Nephron progenitor cell (in vitro differentiated cells): ENCODE measurements at regions not wholly inside any gene's neighbourhood (a gene's known extent, or its start where the extent isn't known, plus 50 kb on each side); places are given as distances from the start of the nearest gene placed in this dataset.

Source experiments
- DNase-seq: peaks from one replicate; pipeline ENCODE4 v3.0.0; 2021
- H3K27ac Mint-ChIP-seq: 2 replicates; pipeline ENCODE4 v1.8.0; 2021; ENCODE audit warnings: mild to moderate bottlenecking, moderate library complexity, mixed read lengths
- H3K27me3 Mint-ChIP-seq: 2 replicates; pipeline ENCODE4 v1.8.0; 2021; ENCODE audit warnings: mild to moderate bottlenecking, low read depth, mixed read lengths; ENCODE audit not compliant: poor library complexity
- H3K36me3 Mint-ChIP-seq: 2 replicates; pipeline ENCODE4 v1.8.0; 2021; ENCODE audit warnings: low read depth, mixed read lengths
- H3K4me1 Mint-ChIP-seq: 2 replicates; pipeline ENCODE4 v1.8.0; 2021; ENCODE audit warnings: mixed read lengths
- H3K4me3 Mint-ChIP-seq: 2 replicates; pipeline ENCODE4 v1.8.0; 2021; ENCODE audit warnings: mild to moderate bottlenecking, moderate library complexity, mixed read lengths
- H3K9me3 Mint-ChIP-seq: 2 replicates; pipeline ENCODE4 v1.8.0; 2021; ENCODE audit warnings: mild to moderate bottlenecking, moderate library complexity, mixed read lengths
- CTCF ChIP-seq: fragments of 200-600 bp; sonication (generic); IDR thresholded peaks from 2 replicates; pipeline ENCODE4 v1.5.0; 2021; ENCODE audit warnings: antibody characterized with exemption

DNA sequence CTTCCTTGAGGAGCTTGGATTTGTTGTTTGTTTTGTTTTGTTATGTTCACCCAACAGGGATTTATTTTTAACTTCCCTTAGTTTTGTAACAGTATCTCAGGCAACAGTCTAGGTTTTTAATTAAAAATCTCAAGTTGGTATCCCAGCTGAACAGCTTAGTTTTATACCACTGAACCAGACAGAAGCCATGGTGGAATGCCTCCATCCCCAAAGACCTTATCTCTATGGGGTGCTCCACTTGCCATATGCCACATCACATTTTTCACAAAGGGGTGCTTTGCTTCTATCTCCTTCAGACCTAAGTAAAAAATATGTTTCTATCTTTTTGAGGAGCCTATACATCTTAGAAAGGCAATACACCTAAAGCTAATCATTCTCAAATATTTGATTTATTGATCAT is 715.8 kb upstream of the KIF2B start:
- no peaks in the 10 kb centered on the region for H3K36me3 Mint-ChIP-seq
- H3K4me1 Mint-ChIP-seq: no peaks in the 10 kb centered on the region
- DNase-seq: no peak
- TF ChIP-seq CTCF: no peak
- H3K9me3 Mint-ChIP-seq: no peaks in the 10 kb centered on the region
- no peak overlapping the region for H3K27ac Mint-ChIP-seq
- no peaks in the 10 kb centered on the region for H3K27me3 Mint-ChIP-seq
- no peak overlapping the region for H3K4me3 Mint-ChIP-seq

DNA sequence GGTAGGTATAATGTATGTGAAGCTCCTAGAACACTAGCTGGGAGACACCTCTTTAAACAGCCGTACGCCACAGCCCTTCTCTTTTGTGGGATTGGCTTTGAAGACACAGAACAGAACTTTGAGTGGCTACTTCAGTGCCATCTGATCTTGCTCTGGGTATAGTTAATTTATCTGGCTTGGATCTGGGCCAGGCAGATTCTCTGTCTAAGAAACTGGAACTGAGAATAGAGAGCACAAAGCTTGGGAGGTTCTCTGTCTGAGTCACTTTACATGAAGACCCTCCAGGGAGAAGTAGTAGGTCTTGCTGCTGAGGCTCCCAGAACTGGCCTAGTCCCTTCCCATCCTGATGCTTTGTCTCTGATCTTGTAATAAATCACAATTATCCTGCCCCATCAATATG is 721.0 kb upstream of the KIF2B start:
- no peak for TF ChIP-seq CTCF
- Mint-ChIP-seq H3K9me3 (no peaks in the 10 kb centered on the region), H3K27me3 (no peaks in the 10 kb centered on the region), H3K36me3 (no peaks in the 10 kb centered on the region), H3K27ac (no peak overlapping the region), H3K4me1 (no peaks in the 10 kb centered on the region), H3K4me3 (no peak overlapping the region)
- no peak for DNase-seq

DNA sequence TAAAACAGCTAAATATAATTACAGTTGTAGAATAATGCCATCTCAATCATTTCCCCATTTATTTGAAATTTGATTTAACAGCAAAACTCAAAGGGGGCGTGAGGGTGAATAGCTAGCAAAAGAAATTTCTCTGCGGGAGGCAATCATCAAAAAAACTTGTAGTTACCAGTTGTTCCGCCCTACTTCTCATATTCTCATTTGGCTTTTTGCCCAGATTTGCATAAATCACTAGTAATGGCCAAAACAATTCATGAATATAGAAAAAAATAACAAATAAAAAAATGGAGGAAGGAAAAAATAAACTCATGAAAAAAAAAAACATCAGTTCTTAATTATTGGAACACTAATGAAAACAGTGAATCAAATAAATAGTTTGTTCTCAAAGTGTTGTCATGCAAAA is 722.6 kb upstream of the KIF2B start:
- Mint-ChIP-seq H3K27ac (no peak overlapping the region), H3K4me1 (no peaks in the 10 kb centered on the region), H3K9me3 (no peaks in the 10 kb centered on the region), H3K27me3 (no peaks in the 10 kb centered on the region), H3K4me3 (no peak overlapping the region), H3K36me3 (no peaks in the 10 kb centered on the region)
- DNase-seq: no peak
- TF ChIP-seq CTCF: no peak

DNA sequence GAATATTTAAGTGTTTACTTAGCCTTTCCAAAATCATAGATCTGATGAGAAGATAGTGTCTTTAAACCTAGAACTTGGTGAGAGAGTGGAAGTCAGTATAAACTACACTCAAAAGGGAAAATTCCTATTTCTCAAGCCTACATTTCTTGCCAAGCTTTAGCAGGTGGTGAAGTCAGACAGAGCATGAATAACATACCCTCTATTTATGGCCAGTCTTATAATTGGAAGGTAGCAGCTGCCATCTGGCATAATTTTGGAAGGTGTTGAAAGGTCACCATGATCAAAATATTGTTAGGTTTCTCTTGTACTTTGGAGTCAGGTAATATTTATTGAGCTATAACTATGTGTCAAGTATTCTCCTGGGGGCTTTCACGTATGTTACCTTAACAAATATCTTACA is 729.3 kb upstream of the KIF2B start:
- Mint-ChIP-seq H3K9me3 (no peaks in the 10 kb centered on the region), H3K36me3 (no peaks in the 10 kb centered on the region), H3K27ac (no peak overlapping the region), H3K4me1 (no peaks in the 10 kb centered on the region), H3K27me3 (no peaks in the 10 kb centered on the region), H3K4me3 (no peak overlapping the region)
- TF ChIP-seq CTCF: no peak
- DNase-seq: no peak

DNA sequence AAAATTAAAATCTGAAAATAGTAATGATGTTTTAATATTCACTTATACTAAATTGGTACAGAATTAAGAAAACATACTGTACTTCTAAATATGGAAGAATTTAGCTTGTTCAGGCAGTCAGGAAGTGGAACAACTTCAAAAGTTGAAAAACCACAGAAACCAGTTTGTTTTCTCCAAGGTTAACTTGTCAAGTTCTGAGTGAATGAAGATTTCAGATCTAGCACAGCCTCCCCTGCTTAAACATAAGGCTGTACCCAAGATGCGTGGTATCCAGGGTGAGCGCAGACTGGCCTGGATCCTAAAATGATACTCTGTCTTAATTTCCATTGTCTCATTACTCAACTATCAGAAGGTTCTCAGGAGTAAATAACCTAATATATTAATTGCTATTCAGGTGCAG is 730.7 kb upstream of the KIF2B start:
- H3K4me1 Mint-ChIP-seq: no peaks in the 10 kb centered on the region
- no peaks in the 10 kb centered on the region for H3K27me3 Mint-ChIP-seq

DNA sequence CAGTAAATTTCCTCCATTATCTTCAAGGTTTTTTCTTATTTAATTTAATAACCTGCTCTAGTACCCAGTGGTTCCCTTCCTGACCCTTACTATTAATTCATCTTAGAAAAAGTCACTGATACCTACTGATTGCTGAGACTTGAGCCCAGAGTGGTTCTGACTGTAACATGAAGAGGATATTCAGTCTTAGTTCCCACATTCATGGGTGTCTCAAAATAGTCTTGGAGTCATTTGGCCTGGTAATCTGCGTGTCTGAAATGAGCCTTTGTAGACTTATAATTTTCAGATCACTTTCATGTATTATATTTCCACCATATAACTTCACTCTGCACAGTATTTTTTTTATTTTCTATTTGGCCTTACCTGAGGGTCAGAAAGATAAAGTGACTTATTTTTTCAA is 732.0 kb upstream of the KIF2B start:
- Mint-ChIP-seq H3K36me3 (no peaks in the 10 kb centered on the region), H3K9me3 (no peaks in the 10 kb centered on the region), H3K27ac (no peak overlapping the region), H3K4me3 (no peak overlapping the region), H3K4me1 (no peaks in the 10 kb centered on the region), H3K27me3 (no peaks in the 10 kb centered on the region)
- TF ChIP-seq CTCF: no peak
- DNase-seq: no peak

More for the DNA sequence above, 730.7 kb upstream of the KIF2B start:
- Mint-ChIP-seq H3K36me3 (no peaks in the 10 kb centered on the region), H3K4me3 (no peak overlapping the region), H3K27ac (no peak overlapping the region), H3K9me3 (no peaks in the 10 kb centered on the region)
- DNase-seq: no peak
- TF ChIP-seq CTCF: no peak
